Endodermal cell (in vitro differentiated cells): ENCODE measurements at regions not wholly inside any gene's neighbourhood (a gene's known extent, or its start where the extent isn't known, plus 50 kb on each side); places are given as distances from the start of the nearest gene placed in this dataset.

Experiments used
- DNase-seq: peaks from one replicate; pipeline ENCODE4 v3.0.0-alpha.2; 2017
- H3K27ac ChIP-seq: 2 replicates; pipeline ENCODE4 v1.5.1; 2013; ENCODE audit warnings: mild to moderate bottlenecking, low read depth, low read length, moderate library complexity
- H3K27me3 ChIP-seq: 2 replicates; pipeline ENCODE4 v1.6.1; 2013; ENCODE audit warnings: mild to moderate bottlenecking, low read length, moderate library complexity; ENCODE audit not compliant: insufficient read depth, control insufficient read depth, poor library complexity, severe bottlenecking
- H3K36me3 ChIP-seq: 2 replicates; pipeline ENCODE4 v1.7.0; 2013; ENCODE audit warnings: mild to moderate bottlenecking, low read length, moderate library complexity; ENCODE audit not compliant: control insufficient read depth, insufficient read depth
- H3K4me1 ChIP-seq: one replicate; pipeline ENCODE4 v1.7.0; 2013; ENCODE audit warnings: low read length; ENCODE audit not compliant: control insufficient read depth, insufficient read depth
- H3K4me3 ChIP-seq: 2 replicates; pipeline ENCODE4 v1.5.1; 2013; ENCODE audit warnings: mild to moderate bottlenecking, low read length, moderate library complexity
- H3K9ac ChIP-seq: 2 replicates; pipeline ENCODE4 v1.6.1; 2013; ENCODE audit warnings: mild to moderate bottlenecking, low read length, moderate library complexity; ENCODE audit not compliant: poor library complexity, severe bottlenecking; ENCODE audit errors: extremely low read depth
- H3K9me3 ChIP-seq: 2 replicates; pipeline ENCODE4 v1.6.1; 2013; ENCODE audit warnings: mild to moderate bottlenecking, low read length, moderate library complexity; ENCODE audit not compliant: control insufficient read depth
- H3K27ac Mint-ChIP-seq: 2 replicates; pipeline ENCODE4 v1.8.0; 2020; ENCODE audit warnings: mixed read lengths
- H3K27me3 Mint-ChIP-seq: 2 replicates; pipeline ENCODE4 v1.8.0; 2021; ENCODE audit warnings: mild to moderate bottlenecking, mixed read lengths; ENCODE audit not compliant: insufficient read depth
- H3K36me3 Mint-ChIP-seq: 2 replicates; pipeline ENCODE4 v1.8.0; 2020; ENCODE audit warnings: low read depth, mixed read lengths
- H3K4me1 Mint-ChIP-seq: 2 replicates; pipeline ENCODE4 v1.8.0; 2020; ENCODE audit warnings: mixed read lengths
- H3K4me3 Mint-ChIP-seq: 2 replicates; pipeline ENCODE4 v1.8.0; 2020; ENCODE audit warnings: mild to moderate bottlenecking, moderate library complexity, mixed read lengths
- H3K9me3 Mint-ChIP-seq: 2 replicates; pipeline ENCODE4 v1.8.0; 2020; ENCODE audit warnings: mild to moderate bottlenecking, mixed read lengths
- CTCF ChIP-seq: fragments of 200-600 bp; sonication (generic); conservative IDR thresholded peaks from 2 replicates; pipeline ENCODE4 v1.5.0; 2021; ENCODE audit warnings: antibody characterized with exemption, mild to moderate bottlenecking
- WGBS, 2 experiments: methylation state at CpG; one replicate each; pipeline versions ENCODE4 v1.1.5 to v1.1.7; 2013; ENCODE audit warnings: missing lambda C conversion rate in 2 of 2, mixed read lengths in 1 of 2; ENCODE audit not compliant: insufficient coverage in 1 of 2, insufficient read length in 1 of 2; 5-methylcytosine and 5-hydroxymethylcytosine counted together

- no peak for TF ChIP-seq CTCF
- Mint-ChIP-seq H3K27ac (no peak overlapping the region), H3K9me3 (no peaks in the 10 kb centered on the region), H3K36me3 (no peaks in the 10 kb centered on the region), H3K27me3 (no peaks in the 10 kb centered on the region), H3K4me1 (no peaks in the 10 kb centered on the region), H3K4me3 (no peak overlapping the region)
- DNase-seq = no peak
- H3K4me3 ChIP-seq = no peak overlapping the region
- no peaks in the 10 kb centered on the region for H3K4me1 ChIP-seq
- 91% methylated on average over 4 to 7 of the region's 7 CpGs for WGBS, 2 experiments
- no peaks in the 10 kb centered on the region for H3K27me3 ChIP-seq
- no peak overlapping the region for H3K9ac ChIP-seq
- H3K27ac ChIP-seq = no peak overlapping the region
- no peaks in the 10 kb centered on the region for H3K36me3 ChIP-seq
- H3K9me3 ChIP-seq = no peaks in the 10 kb centered on the region
Observed at GRCh38 chr11:70815485-70815832, 417.1 kb downstream of the CTTN start.

- Mint-ChIP-seq H3K4me3 (no peak overlapping the region), H3K36me3 (no peaks in the 10 kb centered on the region), H3K27ac (no peak overlapping the region), H3K27me3 (no peaks in the 10 kb centered on the region), H3K4me1 (no peaks in the 10 kb centered on the region), H3K9me3 (no peaks in the 10 kb centered on the region)
- no peak for DNase-seq
- Histone ChIP-seq H3K36me3 (no peaks in the 10 kb centered on the region), H3K4me1 (no peaks in the 10 kb centered on the region), H3K27ac (no peak overlapping the region), H3K9ac (no peak overlapping the region), H3K4me3 (no peak overlapping the region), H3K27me3 (no peaks in the 10 kb centered on the region), H3K9me3 (no peaks in the 10 kb centered on the region)
- 87 to 95% methylated on average over 5 to 10 of the region's 10 CpGs for WGBS, 2 experiments
- TF ChIP-seq CTCF = no peak
Observed at GRCh38 chr11:70816156-70816678, 417.9 kb downstream of the CTTN start.

- H3K4me1 Mint-ChIP-seq = no peaks in the 10 kb centered on the region
- Histone ChIP-seq H3K36me3 (no peaks in the 10 kb centered on the region), H3K9me3 (no peaks in the 10 kb centered on the region), H3K4me1 (no peaks in the 10 kb centered on the region), H3K27ac (no peak overlapping the region), H3K9ac (no peak overlapping the region), H3K4me3 (no peak overlapping the region), H3K27me3 (no peaks in the 10 kb centered on the region)
- no peak for TF ChIP-seq CTCF
- H3K9me3 Mint-ChIP-seq = no peaks in the 10 kb centered on the region
- H3K27me3 Mint-ChIP-seq = no peaks in the 10 kb centered on the region
- WGBS, 2 experiments = 93 to 95% methylated on average over 6 to 9 of the region's 9 CpGs
- H3K36me3 Mint-ChIP-seq = no peaks in the 10 kb centered on the region
- H3K27ac Mint-ChIP-seq = no peak overlapping the region
- H3K4me3 Mint-ChIP-seq = no peak overlapping the region
- no peak for DNase-seq
Observed at GRCh38 chr11:70818351-70818750, 420.0 kb downstream of the CTTN start.
